ENCODE measurements at regions not wholly inside any gene's neighbourhood (a gene's known extent, or its start where the extent isn't known, plus 50 kb on each side); places are given as distances from the start of the nearest gene placed in this dataset.

DNA sequence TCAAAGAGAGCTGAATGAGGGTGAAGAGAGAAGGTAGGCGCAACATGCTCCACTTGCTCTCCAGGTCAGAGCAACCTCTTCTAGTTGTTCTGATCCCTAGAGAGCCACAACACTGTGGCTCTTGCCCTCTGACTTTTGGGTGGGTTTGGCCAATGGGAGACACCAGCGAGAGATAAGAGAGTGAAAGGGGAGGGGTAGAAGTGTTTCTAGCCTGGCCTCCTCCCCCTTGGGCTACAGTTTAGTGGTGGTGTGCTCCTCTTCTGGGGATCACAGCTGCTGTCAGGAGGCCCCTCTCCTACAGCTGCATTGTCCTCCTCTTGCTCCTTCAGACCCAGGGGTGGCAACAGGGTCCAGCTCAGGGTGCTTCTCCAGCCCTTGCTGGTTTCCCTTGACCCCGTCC is 454.8 kb downstream of the FUT8 start:
- TF ChIP-seq EP300 (IDR thresholded peaks at IDR 0.05; ENCODE audit: borderline replicate concordance in 1 of 2, low read depth in 1 of 2, low read length in 1 of 2), result no peak
- TF ChIP-seq, protein P1, sequence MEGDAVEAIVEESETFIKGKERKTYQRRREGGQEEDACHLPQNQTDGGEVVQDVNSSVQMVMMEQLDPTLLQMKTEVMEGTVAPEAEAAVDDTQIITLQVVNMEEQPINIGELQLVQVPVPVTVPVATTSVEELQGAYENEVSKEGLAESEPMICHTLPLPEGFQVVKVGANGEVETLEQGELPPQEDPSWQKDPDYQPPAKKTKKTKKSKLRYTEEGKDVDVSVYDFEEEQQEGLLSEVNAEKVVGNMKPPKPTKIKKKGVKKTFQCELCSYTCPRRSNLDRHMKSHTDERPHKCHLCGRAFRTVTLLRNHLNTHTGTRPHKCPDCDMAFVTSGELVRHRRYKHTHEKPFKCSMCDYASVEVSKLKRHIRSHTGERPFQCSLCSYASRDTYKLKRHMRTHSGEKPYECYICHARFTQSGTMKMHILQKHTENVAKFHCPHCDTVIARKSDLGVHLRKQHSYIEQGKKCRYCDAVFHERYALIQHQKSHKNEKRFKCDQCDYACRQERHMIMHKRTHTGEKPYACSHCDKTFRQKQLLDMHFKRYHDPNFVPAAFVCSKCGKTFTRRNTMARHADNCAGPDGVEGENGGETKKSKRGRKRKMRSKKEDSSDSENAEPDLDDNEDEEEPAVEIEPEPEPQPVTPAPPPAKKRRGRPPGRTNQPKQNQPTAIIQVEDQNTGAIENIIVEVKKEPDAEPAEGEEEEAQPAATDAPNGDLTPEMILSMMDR (IDR thresholded peaks at IDR 0.05), result no peak
- no peak for TF ChIP-seq MEF2A (IDR thresholded peaks at IDR 0.05; ENCODE audit: borderline replicate concordance, low read depth)
- no peak for TF ChIP-seq POLR2AphosphoS5 (IDR thresholded peaks at IDR 0.05; ENCODE audit: low read depth, low read length)
- no peak for TF ChIP-seq MXI1 (IDR thresholded peaks at IDR 0.05; ENCODE audit: low read depth, low read length)
- TF ChIP-seq FOXJ3 (CRISPR knock-in tag; IDR thresholded peaks at IDR 0.05), result no peak
- TF ChIP-seq JUND (IDR thresholded peaks at IDR 0.05), result no peak
- TF ChIP-seq ELF1 (IDR thresholded peaks at IDR 0.05), result no peak
- no peak for TF ChIP-seq CHD2 (IDR thresholded peaks at IDR 0.05; ENCODE audit: low read length, partially characterized antibody)
- TF ChIP-seq, protein P2, sequence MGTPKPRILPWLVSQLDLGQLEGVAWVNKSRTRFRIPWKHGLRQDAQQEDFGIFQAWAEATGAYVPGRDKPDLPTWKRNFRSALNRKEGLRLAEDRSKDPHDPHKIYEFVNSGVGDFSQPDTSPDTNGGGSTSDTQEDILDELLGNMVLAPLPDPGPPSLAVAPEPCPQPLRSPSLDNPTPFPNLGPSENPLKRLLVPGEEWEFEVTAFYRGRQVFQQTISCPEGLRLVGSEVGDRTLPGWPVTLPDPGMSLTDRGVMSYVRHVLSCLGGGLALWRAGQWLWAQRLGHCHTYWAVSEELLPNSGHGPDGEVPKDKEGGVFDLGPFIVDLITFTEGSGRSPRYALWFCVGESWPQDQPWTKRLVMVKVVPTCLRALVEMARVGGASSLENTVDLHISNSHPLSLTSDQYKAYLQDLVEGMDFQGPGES (IDR thresholded peaks at IDR 0.05; ENCODE audit: low read depth, low read length), result no peak

Data from SK-N-SH (cell line).